ENCODE measurements at regions not wholly inside any gene's neighbourhood (a gene's known extent, or its start where the extent isn't known, plus 50 kb on each side); places are given as distances from the start of the nearest gene placed in this dataset.
A peak's percentile ranks its signal among the peaks of the same experiment; 100 is the strongest.
"Not testable (repeated sequence)": the region's sequence is repeated elsewhere in the genome, so short reads cannot be mapped to it uniquely, and the experiment has no call there.

GRCh38 chr5:124889486-124889825, 143.0 kb upstream of the ZNF608 start:
- DNase-seq = no peak
- Histone ChIP-seq H3K36me3 (no peaks in the 10 kb centered on the region), H3K4me3 (no peak overlapping the region), H3K27me3 (no peaks in the 10 kb centered on the region), H3K27ac (peak overlapping the region in 1 of 4 donors; percentile 58), H3K4me1 (peaks cover 21 to 28% of the 10 kb centered on the region in 2 donors), H3K9me3 (no peaks in the 10 kb centered on the region)
- no peak for ATAC-seq
- no peak for TF ChIP-seq POLR2A (IDR thresholded peaks at IDR 0.05)
- TF ChIP-seq, protein P1, sequence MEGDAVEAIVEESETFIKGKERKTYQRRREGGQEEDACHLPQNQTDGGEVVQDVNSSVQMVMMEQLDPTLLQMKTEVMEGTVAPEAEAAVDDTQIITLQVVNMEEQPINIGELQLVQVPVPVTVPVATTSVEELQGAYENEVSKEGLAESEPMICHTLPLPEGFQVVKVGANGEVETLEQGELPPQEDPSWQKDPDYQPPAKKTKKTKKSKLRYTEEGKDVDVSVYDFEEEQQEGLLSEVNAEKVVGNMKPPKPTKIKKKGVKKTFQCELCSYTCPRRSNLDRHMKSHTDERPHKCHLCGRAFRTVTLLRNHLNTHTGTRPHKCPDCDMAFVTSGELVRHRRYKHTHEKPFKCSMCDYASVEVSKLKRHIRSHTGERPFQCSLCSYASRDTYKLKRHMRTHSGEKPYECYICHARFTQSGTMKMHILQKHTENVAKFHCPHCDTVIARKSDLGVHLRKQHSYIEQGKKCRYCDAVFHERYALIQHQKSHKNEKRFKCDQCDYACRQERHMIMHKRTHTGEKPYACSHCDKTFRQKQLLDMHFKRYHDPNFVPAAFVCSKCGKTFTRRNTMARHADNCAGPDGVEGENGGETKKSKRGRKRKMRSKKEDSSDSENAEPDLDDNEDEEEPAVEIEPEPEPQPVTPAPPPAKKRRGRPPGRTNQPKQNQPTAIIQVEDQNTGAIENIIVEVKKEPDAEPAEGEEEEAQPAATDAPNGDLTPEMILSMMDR (IDR thresholded peaks at IDR 0.05 in 4 of 5, conservative IDR thresholded peaks at IDR 0.05 in 1 of 5) = no peak
- intact Hi-C loops (cut with DNase I; ENCODE audit: low total_unique reads) (no loop called here), in situ Hi-C loops (cut with MboI; ENCODE audit: low sequenced_read_pairs in 4 of 4) (no loop called here)

DNA sequence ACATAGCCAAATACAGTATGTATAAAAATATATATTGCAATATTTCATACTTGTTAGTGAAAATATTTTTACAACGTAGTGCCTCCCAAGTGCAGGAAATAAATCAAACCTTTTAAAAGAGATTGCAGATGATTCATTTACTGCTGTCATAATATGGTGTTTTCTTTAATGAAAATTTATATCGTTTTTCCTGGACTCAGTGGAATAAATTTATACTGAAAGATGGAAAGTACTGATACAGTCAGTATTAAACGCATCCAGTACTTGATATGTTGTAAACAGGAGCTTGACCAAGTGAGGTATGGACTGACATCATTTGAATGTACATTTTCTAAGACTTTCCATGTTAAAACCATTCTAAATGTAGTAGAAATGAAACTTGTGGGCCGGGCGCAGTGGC, 143.4 kb upstream of the ZNF608 start:
- no peak overlapping the region for H3K27ac ChIP-seq
- H3K27me3 ChIP-seq = no peaks in the 10 kb centered on the region
- H3K36me3 ChIP-seq = no peaks in the 10 kb centered on the region
- no peak overlapping the region for H3K4me3 ChIP-seq
- no peak for ATAC-seq
- intact Hi-C loops (cut with DNase I; ENCODE audit: low total_unique reads) (no loop called here), in situ Hi-C loops (cut with MboI; ENCODE audit: low sequenced_read_pairs in 4 of 4) (no loop called here)
- H3K9me3 ChIP-seq = no peaks in the 10 kb centered on the region
- TF ChIP-seq, protein P1 (IDR thresholded peaks at IDR 0.05 in 4 of 5, conservative IDR thresholded peaks at IDR 0.05 in 1 of 5) = no peak
- no peak for TF ChIP-seq POLR2A (IDR thresholded peaks at IDR 0.05)
- no peak for DNase-seq
- peaks cover 21 to 28% of the 10 kb centered on the region in 2 donors for H3K4me1 ChIP-seq

- H3K36me3 ChIP-seq; ATAC-seq; H3K4me3 ChIP-seq; intact Hi-C loops (cut with DNase I; ENCODE audit: low total_unique reads); DNase-seq; H3K27me3 ChIP-seq; H3K9me3 ChIP-seq; H3K27ac ChIP-seq; in situ Hi-C loops (cut with MboI; ENCODE audit: low sequenced_read_pairs in 4 of 4): not testable (repeated sequence)
- peaks cover 21 to 28% of the 10 kb centered on the region in 2 donors for H3K4me1 ChIP-seq
These were observed 144.0 kb upstream of the ZNF608 start for GRCh38 chr5:124890442-124890841.

GRCh38 chr5:124891179-124891578, 144.7 kb upstream of the ZNF608 start:
- H3K36me3 ChIP-seq = no peaks in the 10 kb centered on the region
- H3K27me3 ChIP-seq = no peaks in the 10 kb centered on the region
- H3K27ac ChIP-seq = no peak overlapping the region
- in situ Hi-C loops (cut with MboI; ENCODE audit: low sequenced_read_pairs in 4 of 4) (no loop called here), intact Hi-C loops (cut with DNase I; ENCODE audit: low total_unique reads) (no loop called here)
- TF ChIP-seq, protein P1 (IDR thresholded peaks at IDR 0.05 in 4 of 5, conservative IDR thresholded peaks at IDR 0.05 in 1 of 5) = no peak
- no peak for TF ChIP-seq POLR2A (IDR thresholded peaks at IDR 0.05)
- ATAC-seq (no peak), DNase-seq (no peak)
- peaks cover 21 to 28% of the 10 kb centered on the region in 2 donors for H3K4me1 ChIP-seq
- H3K4me3 ChIP-seq = no peak overlapping the region
- no peaks in the 10 kb centered on the region for H3K9me3 ChIP-seq

DNA sequence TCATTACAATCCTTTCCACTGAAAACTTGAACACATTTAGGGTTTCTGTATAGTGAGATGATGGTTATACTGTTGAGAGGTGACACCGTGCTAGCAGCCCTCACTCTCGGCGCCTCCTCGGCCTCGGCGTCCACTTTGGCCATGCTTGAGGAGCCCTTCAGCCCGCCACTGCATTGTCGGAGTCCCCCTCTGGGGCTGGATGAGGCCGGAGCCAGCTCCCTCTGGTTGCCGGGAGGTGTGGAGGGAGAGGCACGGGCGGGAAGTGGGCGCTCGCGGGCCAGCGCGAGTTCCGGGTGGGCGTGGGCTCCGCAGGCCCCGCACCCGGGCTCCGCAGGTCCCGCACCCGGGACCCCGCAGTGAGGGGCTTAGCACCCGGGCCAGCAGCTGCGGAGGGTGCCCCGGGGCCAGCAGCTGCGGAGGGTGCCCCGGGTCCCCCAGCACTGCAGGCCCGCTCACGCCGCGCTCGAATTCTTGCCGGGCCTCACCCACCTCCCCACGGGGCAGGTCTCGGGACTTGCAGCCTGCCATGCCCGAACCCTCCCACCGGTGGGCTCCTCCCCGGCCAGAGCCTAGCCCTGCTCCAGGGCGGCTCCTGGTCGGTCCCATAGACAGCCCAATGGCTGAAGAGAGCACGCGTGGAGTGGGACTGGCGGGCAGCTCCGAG, 145.9 kb upstream of the ZNF608 start:
- H3K27ac ChIP-seq = no peak overlapping the region
- TF ChIP-seq POLR2A (IDR thresholded peaks at IDR 0.05) = no peak
- TF ChIP-seq, protein P1 (IDR thresholded peaks at IDR 0.05 in 4 of 5, conservative IDR thresholded peaks at IDR 0.05 in 1 of 5) = no peak
- intact Hi-C loops (cut with DNase I; ENCODE audit: low total_unique reads) = no loop called here
- ATAC-seq (no peak), DNase-seq (no peak)
- H3K9me3 ChIP-seq = no peaks in the 10 kb centered on the region
- H3K27me3 ChIP-seq = no peaks in the 10 kb centered on the region
- H3K4me1 ChIP-seq = peaks cover 20 to 21% of the 10 kb centered on the region in 2 donors
- in situ Hi-C loops (cut with MboI; ENCODE audit: low sequenced_read_pairs in 4 of 4) = no loop called here
- no peak overlapping the region for H3K4me3 ChIP-seq
- H3K36me3 ChIP-seq = no peaks in the 10 kb centered on the region

Data from gastrocnemius medialis (tissue), 4 donors.